ENCODE measurements at regions not wholly inside any gene's neighbourhood (a gene's known extent, or its start where the extent isn't known, plus 50 kb on each side); places are given as distances from the start of the nearest gene placed in this dataset.
A peak's percentile ranks its signal among the peaks of the same experiment; 100 is the strongest.

DNA sequence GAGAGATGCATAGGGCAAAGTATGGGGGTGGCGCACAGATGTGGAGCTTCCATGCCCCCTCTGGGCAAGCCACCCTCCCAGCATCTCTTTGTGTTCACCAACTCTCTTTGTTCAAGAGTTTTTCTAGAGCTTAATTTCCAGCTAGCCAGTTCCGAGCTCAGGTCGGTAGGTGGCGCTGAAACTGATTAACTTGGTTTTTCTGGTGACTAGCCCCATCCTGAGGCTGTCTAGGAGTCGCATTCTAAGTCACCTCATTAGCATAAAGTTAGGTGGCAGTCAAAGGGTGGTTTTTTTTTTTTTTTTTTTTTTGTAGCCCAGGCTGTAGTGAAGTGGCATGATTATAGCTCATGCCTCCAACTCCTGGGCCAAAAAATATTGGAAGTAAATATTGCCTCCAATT, 476.4 kb downstream of the KDM4C start:
- Histone ChIP-seq H2AFZ (ENCODE audit: low read length) (no peak overlapping the region), H3K4me2 (ENCODE audit: extremely low read depth, insufficient read depth, low read length) (no peak overlapping the region), H3K79me2 (ENCODE audit: control insufficient read depth, insufficient read depth, low read length) (no peaks in the 10 kb centered on the region), H3K4me1 (ENCODE audit: control insufficient read depth, extremely low read depth, insufficient read depth, low read length) (no peaks in the 10 kb centered on the region), H4K20me1 (ENCODE audit: control insufficient read depth, extremely low read depth, insufficient read depth, low read length) (no peaks in the 10 kb centered on the region), H3K9ac (ENCODE audit: insufficient read depth, low read length) (no peak overlapping the region), H3K27me3 (ENCODE audit: control insufficient read depth, insufficient read depth, low read length) (no peaks in the 10 kb centered on the region), H3K4me3 (replicated peaks in 1 of 4; ENCODE audit: control extremely low read depth in 1 of 4, insufficient read depth in 1 of 4, low read depth in 3 of 4, low read length in 4 of 4) (no peak overlapping the region), H3K27ac (ENCODE audit: insufficient read depth, low read length) (no peak overlapping the region), H3K9me3 (ENCODE audit: control insufficient read depth, insufficient read depth, low read depth, low read length) (no peaks in the 10 kb centered on the region), H3K36me3 (ENCODE audit: control insufficient read depth, insufficient read depth, low read length) (no peaks in the 10 kb centered on the region)
- DNase-seq (ENCODE audit: low read depth in 2 of 2): peak; percentile 12 to 28
- no peak for TF ChIP-seq EZH2 (IDR thresholded peaks at IDR 0.05; ENCODE audit: low read length, missing control alignments)
- TF ChIP-seq, protein P1, sequence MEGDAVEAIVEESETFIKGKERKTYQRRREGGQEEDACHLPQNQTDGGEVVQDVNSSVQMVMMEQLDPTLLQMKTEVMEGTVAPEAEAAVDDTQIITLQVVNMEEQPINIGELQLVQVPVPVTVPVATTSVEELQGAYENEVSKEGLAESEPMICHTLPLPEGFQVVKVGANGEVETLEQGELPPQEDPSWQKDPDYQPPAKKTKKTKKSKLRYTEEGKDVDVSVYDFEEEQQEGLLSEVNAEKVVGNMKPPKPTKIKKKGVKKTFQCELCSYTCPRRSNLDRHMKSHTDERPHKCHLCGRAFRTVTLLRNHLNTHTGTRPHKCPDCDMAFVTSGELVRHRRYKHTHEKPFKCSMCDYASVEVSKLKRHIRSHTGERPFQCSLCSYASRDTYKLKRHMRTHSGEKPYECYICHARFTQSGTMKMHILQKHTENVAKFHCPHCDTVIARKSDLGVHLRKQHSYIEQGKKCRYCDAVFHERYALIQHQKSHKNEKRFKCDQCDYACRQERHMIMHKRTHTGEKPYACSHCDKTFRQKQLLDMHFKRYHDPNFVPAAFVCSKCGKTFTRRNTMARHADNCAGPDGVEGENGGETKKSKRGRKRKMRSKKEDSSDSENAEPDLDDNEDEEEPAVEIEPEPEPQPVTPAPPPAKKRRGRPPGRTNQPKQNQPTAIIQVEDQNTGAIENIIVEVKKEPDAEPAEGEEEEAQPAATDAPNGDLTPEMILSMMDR (conservative IDR thresholded peaks at IDR 0.05 in 1 of 2, IDR thresholded peaks at IDR 0.05 in 1 of 2; ENCODE audit: low read depth in 1 of 2, low read length in 2 of 2): peak; percentile 50 to 68

DNA sequence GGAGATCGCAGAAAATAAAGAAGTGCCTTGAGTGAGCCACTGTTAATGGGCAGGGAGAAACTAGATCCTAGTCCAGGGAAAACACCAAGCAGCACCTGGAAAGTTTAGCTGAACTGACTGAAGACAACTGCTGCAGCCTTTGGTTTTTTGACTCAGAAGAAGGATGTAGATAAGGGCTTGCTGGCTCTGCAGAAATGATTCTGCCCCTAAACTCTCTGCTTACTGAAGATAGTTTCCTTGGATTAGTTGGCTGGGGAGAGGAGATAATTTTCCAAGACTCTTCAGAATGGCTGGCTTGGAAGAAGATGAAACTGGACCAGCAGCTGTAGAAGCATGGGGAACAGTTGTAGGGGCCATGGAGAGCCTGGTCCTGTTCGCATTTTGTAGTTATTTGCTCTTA, 471.8 kb downstream of the KDM4C start:
- no peaks in the 10 kb centered on the region for H4K20me1 ChIP-seq (ENCODE audit: control insufficient read depth, extremely low read depth, insufficient read depth, low read length)
- H3K4me2 ChIP-seq (ENCODE audit: extremely low read depth, insufficient read depth, low read length): no peak overlapping the region
- no peak overlapping the region for H2AFZ ChIP-seq (ENCODE audit: low read length)
- no peaks in the 10 kb centered on the region for H3K79me2 ChIP-seq (ENCODE audit: control insufficient read depth, insufficient read depth, low read length)
- H3K36me3 ChIP-seq (ENCODE audit: control insufficient read depth, insufficient read depth, low read length): no peaks in the 10 kb centered on the region
- no peak overlapping the region for H3K4me3 ChIP-seq (replicated peaks in 1 of 4; ENCODE audit: control extremely low read depth in 1 of 4, insufficient read depth in 1 of 4, low read depth in 3 of 4, low read length in 4 of 4)
- no peak for TF ChIP-seq EZH2 (IDR thresholded peaks at IDR 0.05; ENCODE audit: low read length, missing control alignments)
- H3K27ac ChIP-seq (ENCODE audit: insufficient read depth, low read length): no peak overlapping the region
- no peak for DNase-seq (ENCODE audit: low read depth in 2 of 2)
- H3K9me3 ChIP-seq (ENCODE audit: control insufficient read depth, insufficient read depth, low read depth, low read length): no peaks in the 10 kb centered on the region
- H3K4me1 ChIP-seq (ENCODE audit: control insufficient read depth, extremely low read depth, insufficient read depth, low read length): no peaks in the 10 kb centered on the region
- no peak overlapping the region for H3K9ac ChIP-seq (ENCODE audit: insufficient read depth, low read length)
- no peaks in the 10 kb centered on the region for H3K27me3 ChIP-seq (ENCODE audit: control insufficient read depth, insufficient read depth, low read length)

DNA sequence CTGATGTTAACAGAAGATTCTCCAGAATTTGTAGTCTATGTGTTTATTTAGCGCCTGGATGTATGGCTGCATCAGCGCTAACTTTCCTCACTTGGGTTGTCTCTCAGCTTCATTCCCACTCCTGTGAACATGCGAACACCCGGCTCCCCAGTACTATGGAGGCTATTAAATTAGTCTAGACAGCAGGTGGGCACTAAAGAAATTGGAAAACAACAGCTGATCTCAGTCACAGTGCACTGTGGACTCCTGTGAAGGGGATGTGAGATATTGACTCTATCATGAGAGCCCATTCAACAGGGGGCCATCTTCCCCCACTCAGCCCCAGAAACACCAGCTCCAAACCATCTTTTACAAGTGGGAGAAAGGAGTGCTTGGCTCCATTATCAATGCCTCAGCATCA, 471.0 kb downstream of the KDM4C start:
- DNase-seq (ENCODE audit: low read depth in 2 of 2): no peak
- no peak overlapping the region for H3K9ac ChIP-seq (ENCODE audit: insufficient read depth, low read length)
- no peaks in the 10 kb centered on the region for H3K9me3 ChIP-seq (ENCODE audit: control insufficient read depth, insufficient read depth, low read depth, low read length)
- H3K36me3 ChIP-seq (ENCODE audit: control insufficient read depth, insufficient read depth, low read length): no peaks in the 10 kb centered on the region
- H3K4me1 ChIP-seq (ENCODE audit: control insufficient read depth, extremely low read depth, insufficient read depth, low read length): no peaks in the 10 kb centered on the region
- TF ChIP-seq EZH2 (IDR thresholded peaks at IDR 0.05; ENCODE audit: low read length, missing control alignments): no peak
- TF ChIP-seq, protein P1 (conservative IDR thresholded peaks at IDR 0.05 in 1 of 2, IDR thresholded peaks at IDR 0.05 in 1 of 2; ENCODE audit: low read depth in 1 of 2, low read length in 2 of 2): no peak
- H3K79me2 ChIP-seq (ENCODE audit: control insufficient read depth, insufficient read depth, low read length): no peaks in the 10 kb centered on the region
- H3K4me2 ChIP-seq (ENCODE audit: extremely low read depth, insufficient read depth, low read length): no peak overlapping the region
- no peak overlapping the region for H2AFZ ChIP-seq (ENCODE audit: low read length)
- H3K4me3 ChIP-seq (replicated peaks in 1 of 4; ENCODE audit: control extremely low read depth in 1 of 4, insufficient read depth in 1 of 4, low read depth in 3 of 4, low read length in 4 of 4): no peak overlapping the region
- H3K27me3 ChIP-seq (ENCODE audit: control insufficient read depth, insufficient read depth, low read length): no peaks in the 10 kb centered on the region
- no peak overlapping the region for H3K27ac ChIP-seq (ENCODE audit: insufficient read depth, low read length)
- no peaks in the 10 kb centered on the region for H4K20me1 ChIP-seq (ENCODE audit: control insufficient read depth, extremely low read depth, insufficient read depth, low read length)

Measured in fibroblast of lung (primary cell).